ENCODE measurements at regions not wholly inside any gene's neighbourhood (a gene's known extent, or its start where the extent isn't known, plus 50 kb on each side); places are given as distances from the start of the nearest gene placed in this dataset.

DNA sequence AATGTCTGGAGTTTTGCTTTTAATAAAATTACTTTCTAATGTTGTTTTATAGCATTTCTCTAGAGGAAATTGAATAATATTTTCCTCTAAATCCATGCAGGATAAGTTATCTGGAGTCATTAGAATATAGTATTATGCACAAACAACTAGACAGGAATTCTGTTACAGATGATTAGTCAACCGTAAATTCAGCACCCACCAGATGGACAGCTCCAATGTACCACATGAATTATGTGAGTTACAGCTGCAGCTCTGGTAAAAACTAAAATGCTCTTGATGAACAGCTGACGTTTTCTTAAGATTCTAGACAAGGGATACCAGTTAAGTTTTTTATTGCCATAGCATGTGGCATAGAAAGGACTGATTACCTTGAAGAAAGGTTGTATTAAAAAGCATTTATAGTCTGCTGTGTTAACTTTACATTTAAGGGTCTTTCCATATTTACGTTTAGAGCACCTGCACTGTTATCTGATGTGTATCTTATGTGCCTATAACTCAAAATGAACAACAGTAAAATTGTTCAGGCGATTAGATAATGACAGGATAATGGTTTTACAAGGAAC lies 321.4 kb upstream of the LRFN5 start:
- TF ChIP-seq ZNF274 (IDR thresholded peaks at IDR 0.05; ENCODE audit: low read depth, low read length) (no peak), YY1 (IDR thresholded peaks at IDR 0.05; ENCODE audit: insufficient read depth, insufficient read length) (no peak)
